ENCODE measurements at regions not wholly inside any gene's neighbourhood (a gene's known extent, or its start where the extent isn't known, plus 50 kb on each side); places are given as distances from the start of the nearest gene placed in this dataset.

DNA sequence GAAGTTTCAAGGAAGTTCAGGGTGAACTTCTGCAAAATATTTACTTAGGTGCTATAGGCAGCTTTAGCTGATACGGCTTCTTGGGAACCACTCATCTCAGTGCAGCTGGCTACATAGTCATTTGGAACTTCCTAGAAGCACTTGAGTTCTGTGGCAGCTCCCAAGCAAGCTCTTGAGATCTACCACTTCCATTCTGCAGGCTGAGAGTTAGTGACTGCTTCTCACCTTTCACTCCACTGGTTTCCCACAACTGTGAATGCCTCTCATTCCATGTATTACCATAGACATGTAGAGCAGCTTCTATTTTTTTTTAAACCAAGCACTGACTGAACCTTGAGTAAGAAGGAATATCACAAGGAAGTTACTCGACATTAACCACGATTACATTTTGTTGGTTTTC lies 994.1 kb upstream of the ACVR2A start:
- DNase-seq, result no peak

DNA sequence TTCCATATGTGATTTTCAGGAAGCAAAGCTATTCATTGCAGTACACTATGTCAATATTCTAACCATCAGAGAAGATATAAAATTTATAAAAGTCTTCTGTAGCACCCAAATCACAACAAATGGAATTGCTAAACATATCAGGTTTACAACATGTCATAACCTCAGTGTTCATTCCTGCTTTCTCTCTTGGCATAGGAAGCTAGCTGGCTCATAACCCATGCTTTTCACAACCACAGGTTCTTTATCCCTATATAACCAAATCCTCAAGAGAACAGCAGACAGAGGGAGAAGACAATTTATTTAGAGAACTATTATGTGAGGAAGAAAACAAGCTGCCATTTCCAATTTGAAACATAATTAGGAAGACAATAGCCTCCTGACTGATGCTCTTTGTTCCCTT lies 997.0 kb upstream of the ACVR2A start:
- no peak for DNase-seq

DNA sequence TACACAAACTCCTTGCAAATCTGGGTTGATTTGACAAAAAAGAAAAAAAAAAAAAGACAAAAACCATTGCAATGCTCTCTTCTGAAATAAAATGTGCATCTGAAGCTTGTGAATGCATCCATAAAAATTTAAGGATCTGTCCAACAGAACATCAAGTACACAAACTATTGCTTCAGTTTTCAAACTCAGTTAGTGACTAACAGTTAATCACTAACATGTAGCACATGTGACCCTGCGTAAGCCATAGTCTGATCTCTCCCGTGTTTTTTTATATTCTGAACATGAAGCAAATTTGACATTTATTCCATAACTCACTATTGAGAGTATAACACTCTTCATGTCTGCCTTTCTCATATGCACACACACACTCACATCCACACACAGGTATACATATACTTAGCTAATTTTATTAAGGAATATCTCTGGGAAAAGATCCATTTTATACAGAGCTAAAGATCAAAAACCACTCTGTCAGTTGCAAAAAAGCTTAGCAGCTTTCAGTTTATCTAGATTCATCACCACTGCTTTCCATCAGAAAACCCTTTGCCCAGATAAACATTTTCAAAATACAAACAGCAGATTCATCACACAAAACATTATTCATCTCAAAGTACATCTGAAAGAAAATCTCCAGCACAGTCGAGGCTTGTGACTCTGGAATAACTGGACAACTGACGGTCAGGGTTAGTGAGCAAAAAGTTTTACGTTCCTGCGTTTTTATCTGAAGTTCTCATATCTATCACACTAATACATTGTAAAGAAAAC lies 1000.4 kb upstream of the ACVR2A start:
- DNase-seq, result no peak

DNA sequence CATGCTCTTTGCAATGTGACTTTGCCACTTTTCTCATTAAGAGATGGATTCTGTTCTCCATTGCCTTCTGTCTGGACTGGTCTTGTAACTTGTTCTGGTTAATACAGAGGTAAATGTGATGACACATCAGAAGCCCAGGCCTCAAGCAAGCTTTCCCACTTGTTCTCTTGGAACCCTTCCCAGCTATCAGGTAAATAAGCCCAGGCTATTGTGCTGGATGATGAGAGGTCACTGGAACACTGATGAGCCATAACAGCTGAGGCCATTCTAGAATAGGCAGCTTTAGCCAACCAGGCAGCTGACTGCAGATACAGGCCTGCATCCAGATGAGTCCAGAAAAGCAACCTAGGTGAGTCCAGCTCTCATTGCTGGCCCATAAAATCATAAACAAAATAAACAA lies 1007.0 kb upstream of the ACVR2A start:
- no peak for DNase-seq

DNA sequence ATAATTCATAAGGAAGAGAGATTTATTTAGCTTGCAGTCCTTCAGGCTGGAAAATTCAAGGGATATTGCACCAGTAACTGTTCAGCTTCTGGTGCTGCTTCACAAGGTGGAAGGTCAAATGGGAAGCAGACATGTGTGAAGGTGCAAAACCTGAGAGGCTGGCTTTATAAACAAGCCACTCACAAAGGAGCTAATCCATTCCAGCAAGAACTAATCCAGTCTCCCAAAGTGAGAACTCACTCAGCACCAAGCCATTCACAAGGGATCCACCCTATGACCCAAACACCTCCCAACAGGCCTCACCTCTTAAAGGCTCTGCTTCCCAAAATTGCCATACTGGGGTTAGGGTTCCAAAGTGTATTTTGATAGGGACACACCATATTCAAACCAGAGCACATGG lies 1018.4 kb upstream of the ACVR2A start:
- DNase-seq, result no peak

DNA sequence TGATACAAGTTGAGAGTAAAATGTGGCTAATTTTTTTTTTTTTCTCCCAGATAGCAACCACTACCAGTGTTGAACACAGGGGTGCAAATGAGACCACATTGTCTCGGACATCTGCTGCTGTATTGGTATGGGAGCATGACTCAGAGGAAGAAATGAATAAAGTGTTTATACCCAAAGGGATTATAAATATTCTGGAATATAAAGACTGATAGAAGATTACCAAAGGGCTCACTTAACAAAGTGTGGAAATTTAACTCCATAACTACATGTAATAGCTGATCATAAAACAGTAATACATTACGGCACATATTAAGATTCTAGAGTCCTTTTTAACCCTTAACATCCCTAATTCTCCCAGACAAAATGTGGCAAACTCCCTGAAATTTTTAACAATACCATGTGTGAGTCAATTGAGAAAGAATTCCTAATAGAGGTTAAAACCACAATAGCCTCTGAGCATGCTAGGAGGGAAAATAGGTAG lies 1023.0 kb upstream of the ACVR2A start:
- DNase-seq, result no peak

DNA sequence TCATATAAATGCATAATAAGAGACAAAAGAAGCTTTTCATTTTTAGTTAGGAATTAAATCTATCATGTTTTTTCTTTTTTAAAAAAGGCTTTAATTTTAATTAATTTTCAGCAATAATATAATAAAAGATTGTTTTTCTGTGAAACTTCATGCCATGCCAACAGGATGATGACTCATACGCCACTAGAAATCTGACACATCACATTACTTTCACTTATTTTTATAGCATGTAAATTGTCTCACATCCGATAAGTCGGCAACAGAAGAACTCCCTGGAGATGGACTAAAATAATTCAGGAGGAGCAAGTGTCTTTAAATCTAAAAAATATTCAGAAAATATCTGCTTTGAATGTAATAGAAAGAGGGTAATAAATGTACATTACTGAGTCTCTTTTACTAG lies 1024.2 kb upstream of the ACVR2A start:
- DNase-seq, result no peak

DNA sequence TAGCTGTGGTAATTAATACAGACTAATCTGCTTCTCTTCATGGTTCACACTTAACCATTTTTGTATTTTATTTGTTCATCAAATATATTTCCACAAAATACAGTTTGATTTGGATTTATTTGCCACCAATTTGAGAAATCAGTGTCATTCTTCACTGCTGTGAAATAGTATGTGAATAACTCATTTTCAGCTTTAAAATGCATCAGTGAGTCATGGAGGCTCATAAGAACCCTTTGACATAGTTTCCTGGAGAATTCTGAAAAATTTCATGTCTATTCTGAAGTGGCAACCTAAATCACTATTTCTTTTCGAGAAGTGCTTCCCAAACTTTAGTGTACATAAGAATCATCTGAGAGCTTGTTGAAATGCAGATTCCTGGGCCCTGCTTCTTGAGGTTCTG lies 1026.7 kb upstream of the ACVR2A start:
- DNase-seq, result no peak

DNA sequence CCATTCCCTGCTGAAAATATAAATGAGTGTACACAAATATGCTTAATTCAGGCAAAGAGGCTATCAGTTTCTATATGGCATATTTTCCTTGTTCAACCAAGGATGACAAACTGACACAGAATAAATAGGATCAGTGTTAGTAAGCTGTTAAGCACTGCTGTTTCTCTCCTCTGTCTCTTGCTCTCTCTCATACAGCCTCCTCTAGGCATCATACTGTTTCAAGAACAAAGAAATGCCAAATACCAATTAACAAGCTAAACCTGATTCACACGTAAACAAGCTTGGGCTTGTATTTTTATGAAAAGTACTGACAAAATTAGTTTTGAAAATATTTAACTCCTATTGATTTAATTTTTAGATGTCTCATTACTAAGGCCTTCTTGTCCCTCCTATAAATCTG lies 1027.2 kb upstream of the ACVR2A start:
- no peak for DNase-seq

DNA sequence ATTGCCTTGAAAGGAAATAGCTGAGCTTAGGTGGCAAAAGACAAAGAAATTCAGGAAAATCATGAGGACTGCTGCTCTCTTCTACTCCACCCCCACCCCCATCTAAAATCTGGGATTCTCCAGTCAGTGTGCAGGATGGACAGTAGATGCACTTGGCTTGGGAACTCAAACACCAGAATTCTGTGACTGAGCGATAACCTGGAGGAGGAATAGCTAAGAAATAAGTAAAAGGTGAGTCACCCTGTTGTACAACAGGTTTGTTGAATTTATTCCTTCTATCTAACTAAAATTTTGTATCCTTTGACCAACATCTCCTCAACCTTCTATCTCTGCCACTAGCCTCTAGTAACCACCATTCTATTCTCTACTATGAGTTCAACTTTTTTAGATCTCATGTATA lies 1029.9 kb upstream of the ACVR2A start:
- DNase-seq, result no peak

DNA sequence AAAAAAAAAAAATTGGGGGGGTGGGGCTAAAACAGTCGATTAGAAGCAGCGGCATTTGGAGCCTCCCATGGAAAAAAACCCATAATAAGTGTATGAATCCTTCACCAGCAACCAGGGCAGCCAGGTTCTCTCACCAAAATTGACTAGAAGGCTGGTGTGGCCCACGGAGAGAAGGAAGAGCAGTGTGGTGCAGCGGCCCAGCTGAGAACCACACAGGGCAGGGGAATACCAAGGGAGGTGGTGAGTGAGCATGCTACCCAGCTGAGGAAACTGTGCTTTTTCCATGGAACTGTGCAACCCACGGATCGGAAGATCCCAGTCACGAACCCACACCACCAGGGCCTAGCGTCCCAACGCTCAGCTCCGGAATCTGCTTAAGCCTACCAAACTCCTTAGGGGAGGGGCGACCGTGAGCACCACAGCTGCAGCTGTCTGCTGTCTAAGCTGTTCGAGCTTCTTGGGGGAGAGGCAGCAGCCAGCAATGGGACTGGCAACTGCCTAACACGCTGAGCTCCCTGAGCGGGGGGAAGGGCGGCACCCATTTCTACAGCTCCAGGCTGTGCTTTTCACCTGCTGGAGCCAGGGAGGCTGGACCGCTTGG lies 1037.2 kb upstream of the ACVR2A start:
- no peak for DNase-seq

DNA sequence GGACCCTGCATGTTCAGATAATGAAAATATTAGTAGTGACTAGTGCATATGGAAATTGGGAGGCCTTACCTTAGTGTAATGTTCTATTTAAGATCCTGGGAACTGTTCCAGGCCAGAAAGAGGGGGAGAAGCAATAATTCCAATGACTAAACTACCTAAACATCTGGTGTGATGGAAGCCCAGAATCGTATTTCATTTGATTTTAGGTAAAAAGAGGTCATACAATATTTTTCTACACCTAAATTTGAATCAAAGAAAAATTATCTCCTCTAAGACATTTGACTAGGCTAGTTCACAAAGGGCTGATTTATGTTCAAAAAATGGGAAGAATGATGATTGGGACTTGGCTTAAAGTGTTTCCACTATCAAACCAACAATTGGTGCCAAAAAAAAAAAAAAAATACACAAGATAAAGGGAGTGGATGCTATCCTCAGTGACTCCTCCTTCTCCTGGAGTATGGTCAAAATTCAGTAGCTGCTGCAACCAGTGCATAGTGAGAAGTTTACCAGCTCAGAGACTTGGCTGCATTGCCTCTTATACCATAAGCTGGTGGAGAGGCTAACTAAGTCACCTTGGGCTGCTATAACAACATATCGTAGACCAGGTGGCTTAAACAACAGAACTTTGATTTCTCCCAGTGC lies 1038.3 kb upstream of the ACVR2A start:
- DNase-seq, result no peak

DNA sequence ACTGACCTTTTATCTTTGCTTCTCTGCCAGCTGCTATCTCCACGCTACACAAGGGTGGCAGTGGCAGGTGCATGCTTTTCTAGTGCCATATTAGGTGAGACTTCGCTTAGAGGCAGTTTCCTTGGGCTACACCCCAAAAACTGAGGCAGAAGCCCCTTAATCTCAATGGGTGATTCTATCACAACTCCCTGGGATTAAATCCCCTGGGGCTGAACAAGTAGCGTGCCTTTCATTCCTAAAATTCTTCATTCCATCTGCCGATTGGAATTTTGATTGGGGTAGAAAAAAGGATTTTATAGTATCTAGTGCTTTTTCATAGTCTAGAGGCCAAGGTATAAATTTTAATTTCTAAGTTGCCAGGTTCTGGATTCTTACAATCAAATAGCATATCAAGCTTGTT lies 1040.5 kb upstream of the ACVR2A start:
- no peak for DNase-seq

DNA sequence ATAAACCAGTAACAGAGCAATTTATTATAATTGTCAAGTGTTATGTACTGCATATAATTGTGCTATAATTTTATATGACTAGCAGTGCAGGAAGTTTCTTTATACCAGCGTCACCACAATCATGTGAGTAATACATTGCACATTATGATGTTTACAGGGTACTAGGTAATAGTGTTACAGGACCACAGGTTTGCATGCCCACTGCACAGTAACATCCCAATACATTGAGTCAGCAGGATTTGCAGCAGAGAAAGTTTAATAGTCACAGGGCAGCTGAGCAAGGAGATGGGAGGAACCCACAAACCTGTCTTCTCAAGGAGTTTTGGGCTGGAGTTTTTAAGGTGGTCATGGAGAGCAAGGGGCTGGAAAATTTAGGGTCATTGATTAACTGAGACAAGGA lies 1042.9 kb upstream of the ACVR2A start:
- no peak for DNase-seq

DNA sequence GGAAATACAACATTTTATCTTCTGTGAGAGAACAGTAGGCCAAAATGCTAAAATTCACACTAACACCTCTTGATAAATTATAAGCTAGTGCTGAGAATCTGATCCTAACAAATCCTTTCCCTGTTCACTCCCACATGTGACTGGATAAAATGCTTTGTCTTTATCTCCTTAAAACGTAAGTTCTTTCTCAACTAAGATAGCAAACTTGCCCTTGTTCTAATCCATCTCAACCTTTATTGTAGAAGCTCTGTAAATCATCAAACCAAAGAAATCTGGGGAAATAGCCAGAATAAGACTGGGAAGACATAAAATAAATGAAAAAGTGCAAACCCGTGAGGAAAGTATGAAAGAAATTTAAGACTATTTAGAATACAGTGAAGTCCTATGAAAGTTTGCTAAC lies 1058.4 kb upstream of the ACVR2A start:
- no peak for DNase-seq

DNA sequence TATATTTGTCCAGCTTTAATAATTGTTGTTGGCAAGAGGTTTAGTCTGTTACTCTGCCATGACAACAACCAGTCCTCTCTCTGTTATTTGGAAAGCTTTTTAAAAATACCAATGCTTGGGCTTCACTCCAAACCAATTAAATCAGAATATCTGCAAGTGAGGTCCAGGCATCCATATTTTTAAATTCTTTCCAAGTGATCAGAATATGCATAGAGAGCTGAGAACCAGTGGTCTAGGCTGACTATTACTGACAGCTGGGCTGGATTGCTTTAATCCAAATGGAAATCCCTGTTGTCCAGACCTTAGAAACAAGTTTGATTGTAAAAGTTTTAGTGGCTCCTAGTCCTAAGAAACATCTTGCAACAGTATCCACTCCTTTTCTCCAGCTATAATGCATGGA lies 1059.7 kb upstream of the ACVR2A start:
- no peak for DNase-seq

DNA sequence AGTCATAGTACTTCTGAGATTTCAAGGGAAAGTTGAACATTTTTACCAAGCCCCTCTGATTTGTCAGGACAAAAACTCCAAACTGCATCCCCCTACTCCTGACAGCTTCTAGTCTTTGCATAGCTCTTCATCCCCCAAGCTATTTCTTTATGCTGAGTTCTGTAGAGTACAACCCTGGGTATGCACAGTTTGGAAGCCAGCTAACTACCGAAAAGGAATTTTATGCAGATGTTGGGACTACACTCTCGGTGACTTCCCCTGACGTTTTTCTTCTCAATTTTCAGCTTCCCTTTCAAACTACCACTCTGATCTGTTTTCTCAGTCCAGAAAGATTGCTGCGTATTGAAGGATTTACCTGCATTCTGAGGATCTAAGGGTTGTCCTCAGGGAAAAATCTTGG lies 1060.2 kb upstream of the ACVR2A start:
- DNase-seq, result no peak

DNA sequence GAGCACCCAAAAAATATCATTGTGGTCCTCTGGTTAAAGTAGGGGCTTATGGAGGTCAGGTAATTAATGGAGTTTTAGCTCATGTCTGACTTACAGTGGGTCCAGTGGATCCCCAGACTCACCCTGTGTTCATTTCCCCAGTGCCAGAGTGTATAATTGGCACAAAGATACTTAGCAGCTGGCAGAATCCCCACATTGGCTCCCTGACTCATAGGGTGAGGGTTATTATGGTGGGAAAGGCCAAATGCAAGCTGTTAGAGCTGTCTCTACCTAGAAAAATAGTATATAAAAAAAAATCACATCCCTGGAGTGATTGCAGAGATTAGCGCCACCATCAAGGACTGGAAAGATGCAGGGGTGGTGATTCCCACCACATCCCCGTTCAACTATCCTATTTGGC lies 1067.6 kb upstream of the ACVR2A start:
- DNase-seq, result no peak

DNA sequence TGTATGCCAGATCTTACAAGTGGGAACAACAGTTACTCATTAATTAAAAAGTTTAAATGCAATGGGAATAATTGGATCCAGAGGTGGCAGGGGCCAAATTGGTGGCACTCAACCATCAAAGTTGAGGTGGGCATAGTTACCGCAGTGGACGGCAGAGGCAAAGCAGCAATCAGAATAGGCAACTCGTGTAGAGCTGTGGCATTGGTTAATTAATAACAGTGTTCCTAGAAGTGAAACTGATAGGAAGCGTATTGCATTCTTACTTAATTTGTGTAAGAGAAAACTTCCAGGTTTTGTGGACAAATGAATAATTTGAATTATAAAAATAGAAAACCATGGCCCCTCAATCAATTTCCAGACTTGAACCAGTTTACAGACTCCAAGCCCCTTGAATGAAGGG lies 1068.2 kb upstream of the ACVR2A start:
- no peak for DNase-seq

DNA sequence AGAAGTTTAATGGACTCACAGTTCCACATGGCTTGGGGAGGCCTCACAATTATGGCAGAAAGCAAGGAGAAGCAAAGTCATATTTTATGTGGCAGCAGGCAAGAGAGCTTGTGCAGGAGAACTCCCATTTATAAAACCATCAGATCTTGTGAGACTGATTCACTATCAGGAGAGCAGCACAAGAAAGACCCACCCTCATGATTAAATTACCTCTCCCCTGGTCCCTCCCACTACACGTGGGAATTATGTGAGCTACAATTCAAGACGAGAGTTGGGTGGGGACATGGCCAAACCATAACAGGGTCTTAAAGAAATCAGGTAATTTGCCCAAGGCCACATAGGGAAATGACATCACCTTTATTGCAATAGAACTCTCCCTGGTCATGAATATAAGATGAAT lies 1073.3 kb upstream of the ACVR2A start:
- no peak for DNase-seq

DNA sequence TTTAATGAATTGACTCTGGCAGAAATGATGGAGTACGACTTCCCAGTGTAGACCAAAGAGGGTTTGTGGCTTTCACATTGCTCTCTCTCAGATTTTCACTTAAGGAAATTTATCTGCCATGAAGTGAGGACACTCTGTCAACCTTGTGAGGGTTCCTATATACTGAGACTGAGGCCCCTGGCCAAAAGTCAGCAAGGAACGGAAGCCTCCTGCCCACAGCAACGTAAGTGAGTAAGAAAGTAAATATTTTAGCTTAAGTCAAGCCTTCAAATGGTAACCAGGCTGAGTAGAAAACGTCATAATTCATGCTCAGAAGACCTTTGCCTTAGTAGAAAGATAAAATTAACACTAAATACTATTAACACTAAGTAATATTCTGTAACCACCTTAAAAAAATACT lies 1080.5 kb upstream of the ACVR2A start:
- DNase-seq, result no peak

DNA sequence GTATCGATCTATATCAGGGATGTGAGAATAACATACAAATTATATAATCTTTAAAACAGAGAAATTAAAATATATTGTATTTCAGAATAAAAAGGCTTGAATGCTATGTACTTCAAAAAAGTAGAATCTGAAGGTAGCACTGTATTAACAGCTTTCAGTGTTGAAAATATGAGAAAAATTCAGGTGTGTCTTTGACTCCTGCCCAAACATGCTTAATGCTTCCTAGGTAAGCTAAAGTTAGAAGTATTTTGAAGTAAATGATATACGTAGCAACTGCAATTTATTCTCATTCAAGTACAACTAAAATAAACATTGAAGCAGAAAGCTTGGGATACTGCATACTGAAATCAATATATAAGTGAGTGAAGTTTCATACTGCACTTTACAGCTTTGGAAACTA lies 1082.0 kb upstream of the ACVR2A start:
- DNase-seq, result no peak

DNA sequence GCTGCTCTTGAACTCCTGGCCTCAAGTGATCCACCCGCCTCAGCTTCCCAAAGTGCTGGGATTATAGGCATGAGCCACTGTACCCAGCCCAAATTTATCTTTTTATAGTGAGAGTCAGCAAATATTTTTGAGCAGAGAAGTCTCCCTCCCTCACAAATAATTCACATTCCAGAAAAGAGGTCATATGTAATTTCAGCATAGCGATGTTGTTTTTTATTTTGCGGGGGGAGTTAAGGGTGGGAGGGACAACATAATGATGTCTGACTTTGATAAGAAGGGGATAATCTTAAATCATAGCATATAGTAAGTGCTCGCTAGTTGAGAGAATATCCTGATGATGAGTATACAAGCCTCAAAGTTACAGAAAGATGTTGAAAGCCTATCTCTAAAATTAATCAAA lies 1090.2 kb upstream of the ACVR2A start:
- DNase-seq, result no peak

DNA sequence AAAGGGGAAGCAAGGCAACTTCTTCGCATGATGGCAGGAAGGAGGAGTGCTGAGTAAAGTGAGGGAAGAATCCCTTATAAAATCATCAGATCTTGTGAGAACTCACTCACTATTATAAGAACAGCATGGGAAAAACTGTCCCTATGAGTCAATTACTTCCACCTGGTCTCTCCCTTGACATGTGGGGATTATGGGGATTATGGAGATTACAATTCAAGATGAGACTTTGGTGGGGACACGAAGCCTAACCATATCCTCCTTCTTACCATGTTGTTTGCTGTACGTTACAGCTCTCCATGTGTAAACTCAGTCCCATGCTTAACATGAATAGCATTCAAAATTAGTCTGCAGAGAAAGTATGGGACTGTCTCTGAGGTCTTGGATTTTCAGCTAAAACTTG lies 1096.8 kb upstream of the ACVR2A start:
- no peak for DNase-seq

DNA sequence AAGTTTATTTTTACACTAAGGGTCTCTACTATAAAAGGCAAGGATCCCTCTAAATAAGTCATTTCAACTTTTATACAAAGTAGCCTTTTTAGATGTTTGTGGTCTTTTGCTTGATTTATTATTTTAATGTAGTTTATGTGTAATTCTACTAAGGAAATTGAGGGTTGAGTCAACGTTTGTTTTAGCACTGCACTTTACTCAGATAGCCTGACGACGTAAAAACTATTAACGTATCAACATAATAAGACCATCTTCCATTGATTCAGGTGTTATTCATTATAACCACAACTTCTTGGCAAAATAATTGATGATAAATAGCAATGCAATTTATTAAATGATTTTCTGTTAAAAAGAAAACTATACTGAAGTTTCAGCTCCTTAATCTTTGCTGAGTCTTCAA lies 1103.6 kb upstream of the ACVR2A start:
- no peak for DNase-seq

Measured in hematopoietic multipotent progenitor cell treated with erythropoietin and hydrocortisone succinate and interleukin-3 and kit ligand, for 6 days (in vitro differentiated cells).